GM21576 (cell line): ENCODE measurements at regions not wholly inside any gene's neighbourhood (a gene's known extent, or its start where the extent isn't known, plus 50 kb on each side); places are given as distances from the start of the nearest gene placed in this dataset.
"Not testable (repeated sequence)": the region's sequence is repeated elsewhere in the genome, so short reads cannot be mapped to it uniquely, and the experiment has no call there.

ENCODE experiments used
- ATAC-seq: cut with Tn5 transposase; IDR thresholded peaks from one replicate; pipeline ENCODE4 v1.9.1; 2021; ENCODE audit warnings: mild to moderate bottlenecking, moderate library complexity; ENCODE audit not compliant: unreplicated experiment

DNA sequence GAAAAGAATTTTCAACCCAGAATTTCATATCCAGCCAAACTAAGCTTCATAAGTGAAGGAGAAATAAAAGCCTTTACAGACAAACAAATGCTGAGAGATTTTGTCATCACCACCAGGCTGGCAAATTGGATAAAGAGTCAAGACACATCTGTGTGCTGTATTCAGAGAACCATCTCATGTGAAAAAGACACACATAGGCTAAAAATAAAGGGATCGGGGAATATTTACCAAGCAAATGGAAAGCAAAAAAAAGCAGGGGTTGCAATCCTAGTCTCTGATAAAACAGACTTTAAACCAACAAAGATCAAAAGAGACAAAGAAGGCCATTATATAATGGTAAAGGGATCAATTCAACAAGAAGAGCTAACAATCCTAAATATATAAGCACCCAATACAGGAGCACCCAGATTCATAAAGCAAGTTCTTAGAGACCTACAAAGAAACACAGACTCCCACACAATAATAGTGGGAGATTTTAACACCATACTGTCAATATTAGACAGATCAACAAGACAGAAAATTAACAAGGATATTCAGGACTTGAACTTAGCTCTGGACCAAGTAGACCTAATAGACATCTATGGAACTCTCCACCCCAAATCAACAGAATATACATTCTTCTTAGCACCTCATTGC, 55.9 kb upstream of the ACSM6 start:
- not testable (repeated sequence) for ATAC-seq

DNA sequence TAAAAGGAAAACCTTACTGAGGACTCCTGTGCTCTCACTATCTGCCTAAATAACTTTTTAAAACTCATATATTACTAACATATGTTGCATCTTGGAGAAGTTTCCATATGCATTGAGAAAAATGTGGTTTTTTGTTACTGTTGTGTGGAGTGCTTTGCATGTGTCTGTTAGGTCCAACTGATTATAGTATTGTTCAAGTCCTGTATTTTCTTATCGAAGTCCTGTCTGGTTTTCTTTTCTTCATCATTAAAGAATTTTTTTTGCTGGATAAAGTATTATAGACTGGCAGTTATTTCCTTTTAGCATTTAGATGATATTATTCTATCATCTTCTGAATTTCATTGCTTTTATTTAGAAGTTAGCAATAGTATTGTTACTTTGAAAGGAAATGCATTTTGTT, 59.5 kb upstream of the ACSM6 start:
- no peak for ATAC-seq

DNA sequence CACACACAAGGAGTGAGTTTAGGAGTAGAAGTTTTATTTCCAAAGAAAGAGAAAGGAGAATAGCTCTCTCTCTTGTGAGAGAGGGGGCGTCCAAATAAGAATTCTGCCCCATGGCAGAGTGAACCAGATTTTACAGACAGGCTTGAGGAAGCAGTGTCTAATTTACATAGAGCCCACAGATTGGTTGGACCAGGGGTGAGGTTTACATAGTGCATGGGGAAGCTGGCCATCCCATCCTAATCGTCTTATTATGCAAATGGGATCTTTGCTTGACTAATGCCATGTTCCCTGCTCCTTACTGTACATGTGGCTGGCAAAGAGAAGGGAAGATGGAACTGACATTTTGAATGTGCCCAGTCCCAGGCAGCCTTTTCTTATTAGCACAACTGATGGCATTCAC, 60.0 kb upstream of the ACSM6 start:
- ATAC-seq: no peak

DNA sequence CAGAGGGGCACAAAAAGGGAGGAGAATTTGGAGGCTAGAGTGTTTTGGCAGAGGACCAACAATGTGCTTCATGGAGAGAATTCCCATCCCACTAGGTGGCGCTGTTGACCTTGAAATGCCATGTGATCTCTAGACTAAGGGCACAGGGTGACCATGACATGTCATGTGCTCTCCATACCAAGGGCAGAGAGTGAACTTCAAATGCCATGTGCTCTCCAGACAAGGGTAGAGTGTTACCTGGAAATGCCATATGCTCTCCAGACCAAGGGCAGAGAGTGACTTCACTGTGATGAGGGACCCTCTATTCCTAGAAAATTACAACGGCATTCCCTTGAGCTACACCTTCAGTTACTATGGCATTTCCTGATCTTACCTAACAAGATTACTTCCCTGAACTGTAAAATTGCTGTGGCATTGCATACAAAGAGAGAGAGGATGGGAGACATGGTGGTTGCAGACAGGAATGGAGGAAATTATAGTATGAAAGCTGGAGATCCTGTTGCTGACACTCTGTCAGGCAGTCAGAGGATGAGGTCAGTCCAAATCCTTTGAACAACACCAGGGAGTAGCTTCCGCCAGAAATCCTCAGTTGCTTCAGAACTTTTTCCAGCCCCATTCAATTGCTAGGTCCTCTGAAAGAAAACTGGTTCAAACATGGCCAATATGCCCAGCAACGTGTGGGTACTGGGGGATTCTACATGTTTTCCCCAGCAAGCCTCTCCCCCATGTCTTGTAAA, 60.9 kb upstream of the ACSM6 start:
- peak; percentile 75 for ATAC-seq

DNA sequence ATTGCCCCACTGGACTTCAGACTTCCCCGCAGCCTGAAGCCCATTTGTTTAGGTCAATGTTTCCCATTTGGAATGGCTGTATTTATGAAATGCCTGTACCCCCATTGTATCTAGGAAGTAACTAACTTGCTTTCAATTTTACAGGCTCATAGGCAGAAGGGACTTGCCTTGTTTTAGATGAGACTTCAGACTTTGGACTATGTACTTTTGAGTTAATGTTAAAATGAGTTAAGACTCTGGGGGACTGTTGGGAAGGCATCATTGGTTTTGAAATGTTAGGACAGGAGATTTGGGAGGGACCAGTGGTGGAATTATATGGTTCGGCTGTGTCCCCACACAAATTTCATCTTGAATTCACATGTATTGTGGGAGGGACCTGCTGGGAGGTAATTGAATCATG, 61.1 kb upstream of the CYP2C8 start:
- not testable (repeated sequence) for ATAC-seq

DNA sequence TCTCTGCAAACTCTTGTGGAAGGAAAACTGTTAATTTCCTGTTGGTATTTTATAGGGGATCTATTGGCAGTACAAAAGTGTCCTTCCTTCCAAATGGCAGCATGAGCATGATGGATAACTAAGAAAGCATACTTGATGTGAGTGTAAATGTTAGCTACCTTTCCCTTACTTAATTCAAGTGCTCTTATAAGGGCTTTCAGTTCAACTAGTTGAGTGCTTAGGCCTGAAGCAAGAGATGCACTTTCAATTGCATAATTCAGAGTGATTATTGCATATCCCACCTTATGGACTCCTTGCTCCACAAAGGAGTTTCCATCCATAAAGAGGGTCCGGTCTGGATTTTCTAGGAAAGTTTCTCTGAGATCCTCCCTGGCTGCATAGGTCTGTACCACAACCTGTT, 56.3 kb upstream of the CYP2C8 start:
- no peak for ATAC-seq

DNA sequence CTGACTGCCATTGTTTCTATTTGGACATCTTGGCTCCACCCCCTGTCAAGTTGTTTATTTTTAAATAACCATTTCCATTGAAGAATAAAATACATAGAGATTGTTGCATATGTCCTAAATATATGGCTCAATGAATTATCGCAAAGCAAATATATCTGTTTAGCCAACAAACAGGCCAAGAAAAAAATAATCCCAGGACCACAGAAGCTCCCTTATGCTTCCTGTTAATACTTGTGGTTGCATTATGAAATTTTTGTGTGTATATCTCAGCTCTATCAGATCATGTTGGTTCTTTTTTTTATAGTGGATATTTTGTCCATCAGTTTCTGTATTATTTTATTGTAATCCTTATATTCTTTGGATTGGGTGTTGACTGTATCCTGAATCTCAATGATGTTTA, 53.4 kb upstream of the CYP2C8 start:
- no peak for ATAC-seq

DNA sequence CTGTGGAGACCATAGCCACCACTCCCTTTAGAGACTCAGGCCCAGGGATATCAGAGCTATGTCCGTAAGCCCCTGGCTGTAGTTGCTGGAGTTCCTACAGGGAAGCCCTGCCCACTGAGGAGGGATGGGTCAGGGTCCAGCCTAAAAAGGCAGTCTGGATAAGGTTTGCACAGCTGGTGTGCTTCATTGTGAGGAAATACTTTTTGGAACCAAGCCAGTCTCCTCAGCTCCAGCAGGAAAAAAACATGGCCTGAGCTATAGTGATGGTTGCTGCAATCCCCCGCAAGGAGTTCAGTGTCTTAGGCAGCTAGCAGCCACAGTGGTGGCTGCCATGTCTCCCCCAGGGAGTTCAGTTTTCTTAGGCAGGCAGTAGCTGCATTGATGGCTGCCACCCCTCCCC, 52.6 kb upstream of the CYP2C8 start:
- no peak for ATAC-seq
